GM12865 (cell line): ENCODE measurements at regions not wholly inside any gene's neighbourhood (a gene's known extent, or its start where the extent isn't known, plus 50 kb on each side); places are given as distances from the start of the nearest gene placed in this dataset.
A peak's percentile ranks its signal among the peaks of the same experiment; 100 is the strongest.

ENCODE experiments used
- DNase-seq: peaks from one replicate; pipeline ENCODE4 v3.0.0; 2010; ENCODE audit warnings: low read depth
- H3K4me3 ChIP-seq: 2 replicates; pipeline ENCODE4 v1.5.1; 2011; ENCODE audit warnings: mild to moderate bottlenecking, low read depth, low read length, control low read depth
- TF ChIP-seq, protein P1 (sequence below): IDR thresholded peaks from 2 replicates; pipeline ENCODE4 v1.5.1; 2011; ENCODE audit warnings: low read length, control low read depth, low read depth, inconsistent platforms; ENCODE audit not compliant: insufficient read depth; ENCODE audit errors: missing control alignments

DNA sequence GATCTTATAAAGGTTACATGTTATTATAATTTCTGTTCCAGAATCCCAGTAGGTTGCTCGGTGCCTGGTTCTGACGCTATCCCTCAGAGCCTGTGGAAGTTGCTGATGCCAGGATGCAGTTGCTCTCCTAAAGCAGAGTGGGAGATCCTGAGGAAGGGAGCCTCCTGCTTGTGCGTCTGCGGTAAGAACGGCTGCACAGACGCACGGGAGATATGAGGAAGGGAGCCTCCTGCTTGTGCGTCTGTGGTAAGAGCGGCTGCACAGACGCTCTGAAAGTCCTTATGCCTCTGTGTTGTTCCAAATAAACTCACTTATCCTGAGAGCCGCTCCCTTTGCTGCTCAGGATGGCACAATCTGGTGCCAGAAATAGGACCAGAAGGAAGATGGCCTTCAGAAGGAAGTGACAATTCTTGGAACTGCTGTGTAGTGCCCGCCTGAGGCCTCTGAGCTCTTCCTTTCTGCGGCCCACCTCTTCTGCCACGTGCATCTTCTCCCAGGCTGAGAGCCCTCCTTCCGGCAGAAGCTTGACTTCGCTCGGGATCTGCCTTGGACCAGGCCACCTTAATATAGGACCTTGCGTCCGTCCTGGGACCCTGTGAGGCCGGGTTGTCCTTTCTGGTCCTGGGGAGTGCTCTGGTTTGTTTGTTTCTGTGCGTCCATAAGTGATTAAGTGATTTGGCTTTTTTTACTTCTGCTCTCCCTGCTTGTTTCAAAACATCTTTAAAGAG lies 89.5 kb downstream of the RTP5 start:
- TF ChIP-seq, protein P1, sequence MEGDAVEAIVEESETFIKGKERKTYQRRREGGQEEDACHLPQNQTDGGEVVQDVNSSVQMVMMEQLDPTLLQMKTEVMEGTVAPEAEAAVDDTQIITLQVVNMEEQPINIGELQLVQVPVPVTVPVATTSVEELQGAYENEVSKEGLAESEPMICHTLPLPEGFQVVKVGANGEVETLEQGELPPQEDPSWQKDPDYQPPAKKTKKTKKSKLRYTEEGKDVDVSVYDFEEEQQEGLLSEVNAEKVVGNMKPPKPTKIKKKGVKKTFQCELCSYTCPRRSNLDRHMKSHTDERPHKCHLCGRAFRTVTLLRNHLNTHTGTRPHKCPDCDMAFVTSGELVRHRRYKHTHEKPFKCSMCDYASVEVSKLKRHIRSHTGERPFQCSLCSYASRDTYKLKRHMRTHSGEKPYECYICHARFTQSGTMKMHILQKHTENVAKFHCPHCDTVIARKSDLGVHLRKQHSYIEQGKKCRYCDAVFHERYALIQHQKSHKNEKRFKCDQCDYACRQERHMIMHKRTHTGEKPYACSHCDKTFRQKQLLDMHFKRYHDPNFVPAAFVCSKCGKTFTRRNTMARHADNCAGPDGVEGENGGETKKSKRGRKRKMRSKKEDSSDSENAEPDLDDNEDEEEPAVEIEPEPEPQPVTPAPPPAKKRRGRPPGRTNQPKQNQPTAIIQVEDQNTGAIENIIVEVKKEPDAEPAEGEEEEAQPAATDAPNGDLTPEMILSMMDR = no peak
- DNase-seq = no peak
- H3K4me3 ChIP-seq = no peak overlapping the region

DNA sequence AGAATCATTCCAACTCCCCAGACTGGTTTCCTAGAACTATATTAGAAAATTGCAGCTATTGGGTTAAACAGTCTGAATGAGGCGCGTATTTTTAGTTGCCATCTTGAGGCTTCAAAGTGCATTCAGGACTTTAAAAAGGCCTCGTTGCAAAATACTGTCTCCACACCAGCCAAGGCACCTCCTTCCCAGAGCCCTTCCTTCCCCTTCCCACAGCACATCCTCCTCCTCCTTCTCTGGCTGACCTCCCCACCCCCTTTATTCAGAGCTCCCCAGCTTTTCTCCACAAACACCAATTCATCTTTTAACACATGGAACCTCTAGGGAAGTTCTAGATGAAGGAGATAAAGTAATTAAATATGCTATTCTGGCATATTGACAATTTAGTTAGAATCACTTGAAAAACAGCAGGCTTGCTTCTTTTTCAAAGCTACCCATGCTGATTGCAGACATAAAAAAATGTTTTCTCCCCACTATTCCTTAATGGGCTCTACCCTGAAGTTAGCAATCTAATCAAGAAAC lies 90.3 kb downstream of the RTP5 start:
- TF ChIP-seq, protein P1 = no peak
- DNase-seq = no peak
- no peak overlapping the region for H3K4me3 ChIP-seq

DNA sequence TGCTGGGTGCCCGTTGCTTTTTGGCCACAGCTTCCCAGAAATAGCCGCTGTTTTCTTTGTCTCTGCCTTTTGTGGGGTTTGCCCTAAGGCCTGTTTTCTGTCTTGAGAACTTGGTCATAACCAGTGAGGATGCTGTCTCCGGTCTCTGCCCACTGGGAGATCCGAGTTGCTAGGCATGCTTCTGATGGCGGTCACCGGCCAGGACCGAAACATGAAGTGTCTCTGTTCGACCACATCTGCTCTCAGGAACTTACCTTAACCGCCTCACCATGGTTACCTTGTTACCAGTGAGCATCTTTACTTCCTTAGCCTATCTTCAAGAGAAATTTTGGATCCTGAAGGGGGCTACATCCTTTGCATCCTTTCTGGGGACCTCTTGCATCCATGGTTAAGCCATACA lies 91.9 kb downstream of the RTP5 start:
- no peak for DNase-seq
- no peak overlapping the region for H3K4me3 ChIP-seq
- TF ChIP-seq, protein P1 = no peak

DNA sequence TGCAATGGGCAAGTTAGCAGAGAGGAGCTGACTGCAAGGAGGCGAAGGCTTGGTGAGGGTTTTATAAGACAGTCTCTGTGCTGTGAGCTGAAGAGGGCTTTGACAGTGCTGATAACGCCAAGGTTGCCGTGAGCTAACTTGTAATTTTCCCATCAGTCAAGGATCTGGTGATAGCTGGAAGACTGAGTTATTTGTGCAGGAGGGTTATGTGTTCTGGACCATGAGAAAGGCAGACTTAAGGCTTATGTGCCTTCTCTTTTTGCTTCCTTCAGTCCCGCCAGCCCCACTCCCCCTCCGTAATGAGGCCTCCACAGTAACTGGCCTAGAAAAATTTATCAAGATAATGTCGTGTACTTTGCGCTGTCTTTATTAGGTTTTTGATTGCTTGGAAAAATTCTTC lies 94.6 kb downstream of the RTP5 start:
- H3K4me3 ChIP-seq = no peak overlapping the region
- TF ChIP-seq, protein P1 = no peak
- no peak for DNase-seq

DNA sequence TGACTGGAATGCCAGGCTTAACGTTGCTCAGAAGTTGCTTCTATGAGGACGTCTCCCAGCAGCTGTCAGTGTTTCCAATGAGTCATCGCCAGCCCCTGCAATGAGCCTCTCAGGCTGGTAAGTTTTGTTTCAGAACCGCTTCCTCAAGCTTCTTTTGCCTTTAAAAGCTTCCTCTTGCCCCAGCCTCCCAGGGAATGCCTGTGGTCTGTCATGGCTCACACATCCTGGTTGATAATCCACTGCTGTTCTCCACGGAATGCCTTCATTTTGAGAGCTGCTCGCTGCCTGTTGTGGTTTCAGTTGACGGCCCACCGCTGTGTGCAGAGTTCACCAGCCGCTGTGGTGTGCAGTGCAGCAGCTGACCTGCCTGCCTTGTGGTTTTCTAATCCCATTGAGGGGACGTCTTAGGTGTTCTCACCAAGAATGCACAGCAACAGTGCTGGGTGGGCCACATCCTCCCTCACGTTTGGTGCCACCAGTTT lies 96.4 kb downstream of the RTP5 start:
- DNase-seq = peak; percentile 75
- peak overlapping the region; percentile 46 for H3K4me3 ChIP-seq
- TF ChIP-seq, protein P1 = no peak

DNA sequence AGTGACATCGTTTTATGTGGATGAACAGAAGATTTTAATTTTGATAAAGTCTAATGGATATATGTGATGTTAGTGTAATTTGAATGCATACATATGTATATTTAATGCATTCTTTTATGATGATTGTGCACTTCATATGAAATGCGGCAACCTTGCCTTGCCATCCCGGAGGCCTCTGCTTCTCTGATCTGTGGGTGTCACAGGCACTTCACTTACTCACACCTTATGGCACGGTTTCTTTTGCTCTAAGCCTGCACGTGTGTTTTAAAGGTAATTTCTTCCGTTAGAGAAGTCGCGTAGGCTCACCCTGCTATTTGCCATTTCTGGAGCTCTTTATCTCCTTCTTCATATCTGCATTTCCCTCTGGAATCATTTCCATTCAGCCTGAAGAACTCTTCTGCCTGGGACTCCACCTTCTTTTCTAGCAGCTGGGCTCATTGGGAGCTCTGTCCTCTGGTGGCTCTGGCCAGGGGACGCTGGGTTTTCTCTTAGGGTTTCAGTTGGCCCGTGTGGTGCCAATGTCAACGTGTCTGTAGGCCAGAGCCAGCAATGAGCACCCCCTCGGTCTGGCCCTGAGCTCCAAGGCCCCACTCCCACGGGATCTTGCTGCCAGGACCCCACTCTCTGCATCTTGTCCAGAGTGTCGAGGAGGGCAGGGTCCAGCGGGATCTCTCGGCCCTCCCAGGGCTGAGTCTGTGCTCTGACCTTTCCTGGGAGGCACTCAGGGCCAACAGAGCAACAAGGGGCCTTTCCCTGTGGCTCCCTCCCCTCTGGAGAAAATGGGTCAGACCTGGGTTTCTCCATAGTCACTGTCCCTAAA lies 97.3 kb downstream of the RTP5 start:
- H3K4me3 ChIP-seq = no peak overlapping the region
- TF ChIP-seq, protein P1 = no peak
- DNase-seq = no peak
